ENCODE measurements at regions not wholly inside any gene's neighbourhood (a gene's known extent, or its start where the extent isn't known, plus 50 kb on each side); places are given as distances from the start of the nearest gene placed in this dataset.

- Histone ChIP-seq H3K4me1 (ENCODE audit: control insufficient read depth, insufficient read depth, low read length) (no peaks in the 10 kb centered on the region), H3K79me2 (ENCODE audit: control insufficient read depth, insufficient read depth, low read length) (no peaks in the 10 kb centered on the region), H3K4me2 (ENCODE audit: control insufficient read depth, insufficient read depth) (no peak overlapping the region), H4K20me1 (ENCODE audit: control insufficient read depth, insufficient read depth) (no peaks in the 10 kb centered on the region), H3K9me3 (replicated peaks; ENCODE audit: control insufficient read depth, insufficient read depth, low read length) (no peaks in the 10 kb centered on the region), H2AFZ (ENCODE audit: control insufficient read depth, low read depth, low read length) (no peak overlapping the region), H3K36me3 (ENCODE audit: control insufficient read depth in 2 of 2, insufficient read depth in 2 of 2, low read length in 1 of 2) (no peaks in the 10 kb centered on the region), H3K27ac (ENCODE audit: control insufficient read depth, insufficient read depth) (no peak overlapping the region), H3K27me3 (replicated peaks in 1 of 2; ENCODE audit: control insufficient read depth in 2 of 2, insufficient read depth in 2 of 2, low read length in 1 of 2) (no peaks in the 10 kb centered on the region; a peak in 1 of 4 replicates), H3K9ac (ENCODE audit: control insufficient read depth, insufficient read depth, low read length) (no peak overlapping the region), H3K4me3 (no peak overlapping the region)
- ChIA-PET CTCF (no interaction called here), POLR2A (no interaction called here), RAD21 (ENCODE audit: unreplicated experiment) (no interaction called here), SMC1A (ENCODE audit: uncharacterized antibody, unreplicated experiment) (no interaction called here)
- DNase-seq (ENCODE audit: low read depth, low spot score) (no peak), FAIRE-seq (no peak), ATAC-seq (no peak)
- 0% methylated on average over 1 of the region's 2 CpGs for WGBS (ENCODE audit: insufficient coverage, insufficient replicate concordance, low lambda C conversion rate, missing lambda C conversion rate)
- TF ChIP-seq SREBF2 (IDR thresholded peaks at IDR 0.05; ENCODE audit: low read length) (no peak), FOXM1 (IDR thresholded peaks at IDR 0.05; ENCODE audit: low read depth, low read length) (no peak), ZSCAN29 (IDR thresholded peaks at IDR 0.05) (no peak), RAD21 (IDR thresholded peaks at IDR 0.05; ENCODE audit: insufficient read depth, low read depth, low read length) (no peak), KLF5 (IDR thresholded peaks at IDR 0.05; ENCODE audit: partially characterized antibody) (no peak), SMC3 (IDR thresholded peaks at IDR 0.05; ENCODE audit: borderline replicate concordance, low read length) (no peak), NFYA (IDR thresholded peaks at IDR 0.05; ENCODE audit: borderline replicate concordance, low read depth, low read length) (no peak), SREBF1 (IDR thresholded peaks at IDR 0.05; ENCODE audit: low read length) (no peak), SMAD1 (IDR thresholded peaks at IDR 0.05; ENCODE audit: low read depth, partially characterized antibody) (no peak), FOXK2 (IDR thresholded peaks at IDR 0.05) (no peak), POU2F2 (IDR thresholded peaks at IDR 0.05; ENCODE audit: borderline replicate concordance, low read depth, low read length) (no peak), PML (IDR thresholded peaks at IDR 0.05; ENCODE audit: low read length) (no peak), YBX1 (IDR thresholded peaks at IDR 0.05) (no peak), STAT1 (conservative IDR thresholded peaks at IDR 0.05) (no peak), ZBED1 (IDR thresholded peaks at IDR 0.05; ENCODE audit: borderline replicate concordance) (no peak)
- TF ChIP-seq, protein P1, sequence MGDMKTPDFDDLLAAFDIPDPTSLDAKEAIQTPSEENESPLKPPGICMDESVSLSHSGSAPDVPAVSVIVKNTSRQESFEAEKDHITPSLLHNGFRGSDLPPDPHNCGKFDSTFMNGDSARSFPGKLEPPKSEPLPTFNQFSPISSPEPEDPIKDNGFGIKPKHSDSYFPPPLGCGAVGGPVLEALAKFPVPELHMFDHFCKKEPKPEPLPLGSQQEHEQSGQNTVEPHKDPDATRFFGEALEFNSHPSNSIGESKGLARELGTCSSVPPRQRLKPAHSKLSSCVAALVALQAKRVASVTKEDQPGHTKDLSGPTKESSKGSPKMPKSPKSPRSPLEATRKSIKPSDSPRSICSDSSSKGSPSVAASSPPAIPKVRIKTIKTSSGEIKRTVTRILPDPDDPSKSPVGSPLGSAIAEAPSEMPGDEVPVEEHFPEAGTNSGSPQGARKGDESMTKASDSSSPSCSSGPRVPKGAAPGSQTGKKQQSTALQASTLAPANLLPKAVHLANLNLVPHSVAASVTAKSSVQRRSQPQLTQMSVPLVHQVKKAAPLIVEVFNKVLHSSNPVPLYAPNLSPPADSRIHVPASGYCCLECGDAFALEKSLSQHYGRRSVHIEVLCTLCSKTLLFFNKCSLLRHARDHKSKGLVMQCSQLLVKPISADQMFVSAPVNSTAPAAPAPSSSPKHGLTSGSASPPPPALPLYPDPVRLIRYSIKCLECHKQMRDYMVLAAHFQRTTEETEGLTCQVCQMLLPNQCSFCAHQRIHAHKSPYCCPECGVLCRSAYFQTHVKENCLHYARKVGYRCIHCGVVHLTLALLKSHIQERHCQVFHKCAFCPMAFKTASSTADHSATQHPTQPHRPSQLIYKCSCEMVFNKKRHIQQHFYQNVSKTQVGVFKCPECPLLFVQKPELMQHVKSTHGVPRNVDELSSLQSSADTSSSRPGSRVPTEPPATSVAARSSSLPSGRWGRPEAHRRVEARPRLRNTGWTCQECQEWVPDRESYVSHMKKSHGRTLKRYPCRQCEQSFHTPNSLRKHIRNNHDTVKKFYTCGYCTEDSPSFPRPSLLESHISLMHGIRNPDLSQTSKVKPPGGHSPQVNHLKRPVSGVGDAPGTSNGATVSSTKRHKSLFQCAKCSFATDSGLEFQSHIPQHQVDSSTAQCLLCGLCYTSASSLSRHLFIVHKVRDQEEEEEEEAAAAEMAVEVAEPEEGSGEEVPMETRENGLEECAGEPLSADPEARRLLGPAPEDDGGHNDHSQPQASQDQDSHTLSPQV (IDR thresholded peaks at IDR 0.05): no peak
- TF ChIP-seq, protein P2, sequence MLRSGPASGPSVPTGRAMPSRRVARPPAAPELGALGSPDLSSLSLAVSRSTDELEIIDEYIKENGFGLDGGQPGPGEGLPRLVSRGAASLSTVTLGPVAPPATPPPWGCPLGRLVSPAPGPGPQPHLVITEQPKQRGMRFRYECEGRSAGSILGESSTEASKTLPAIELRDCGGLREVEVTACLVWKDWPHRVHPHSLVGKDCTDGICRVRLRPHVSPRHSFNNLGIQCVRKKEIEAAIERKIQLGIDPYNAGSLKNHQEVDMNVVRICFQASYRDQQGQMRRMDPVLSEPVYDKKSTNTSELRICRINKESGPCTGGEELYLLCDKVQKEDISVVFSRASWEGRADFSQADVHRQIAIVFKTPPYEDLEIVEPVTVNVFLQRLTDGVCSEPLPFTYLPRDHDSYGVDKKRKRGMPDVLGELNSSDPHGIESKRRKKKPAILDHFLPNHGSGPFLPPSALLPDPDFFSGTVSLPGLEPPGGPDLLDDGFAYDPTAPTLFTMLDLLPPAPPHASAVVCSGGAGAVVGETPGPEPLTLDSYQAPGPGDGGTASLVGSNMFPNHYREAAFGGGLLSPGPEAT (IDR thresholded peaks at IDR 0.05; ENCODE audit: low read depth): no peak
- in situ Hi-C loops (cut with MboI) (no loop called here), intact Hi-C loops (cut with micrococcal nuclease; ENCODE audit: unreplicated experiment) (no loop called here)
- BruUV-seq (replicated peaks): no TSS peak
Observed at GRCh38 chr10:111973306-111973705, 210.3 kb downstream of the GPAM start.
